SK-N-SH (cell line): ENCODE measurements at regions not wholly inside any gene's neighbourhood (a gene's known extent, or its start where the extent isn't known, plus 50 kb on each side); places are given as distances from the start of the nearest gene placed in this dataset.

Experiments used
- CTCF ChIA-PET: fragments of 300-600, 350-600 bp; formaldehyde crosslinking; extraction: SDS; loops from one replicate; lab custom pipeline; 2021; lab: Yijun Ruan, JAX
- POLR2A ChIA-PET: fragments of 350-600 bp; sonication (Branson Sonifier 250); formaldehyde crosslinking; extraction: SDS; loops from one replicate; lab custom pipeline; 2020; ENCODE audit warnings: antibody characterized with exemption, inconsistent platforms; lab: Yijun Ruan, JAX
- DNase-seq: peaks from one replicate; pipeline ENCODE4 v3.0.0; 2012
- H2AFZ ChIP-seq: fragments of 200-600 bp; sonication (generic); 2 replicates; pipeline ENCODE4 v1.8.1; 2016; ENCODE audit warnings: antibody characterized with exemption, mild to moderate bottlenecking, low read depth
- H3F3A ChIP-seq: fragments of 200-600 bp; sonication (generic); replicated peaks from 2 replicates; pipeline ENCODE3; 2016; ENCODE audit warnings: antibody characterized with exemption, mild to moderate bottlenecking; ENCODE audit not compliant: insufficient read depth
- H3K27ac ChIP-seq, 2 experiments: fragments of 200-500 bp in 1 of 2; fragments of 200-600 bp in 1 of 2; sonication (Bioruptor generic) in 1 of 2; sonication (generic), shearing (Covaris generic) in 1 of 2; 2 replicates each; pipeline versions ENCODE4 v1.5.1 to v1.6.1; 2014 to 2016; ENCODE audit warnings: low read depth in 2 of 2, inconsistent platforms in 1 of 2, low read length in 1 of 2, mild to moderate bottlenecking in 1 of 2, mixed read lengths in 1 of 2
- H3K27me3 ChIP-seq: fragments of 200-600 bp; sonication (generic), shearing (Covaris generic); 2 replicates; pipeline ENCODE4 v1.6.1; 2016; ENCODE audit warnings: mixed run types; ENCODE audit not compliant: insufficient read depth
- H3K36me3 ChIP-seq, 2 experiments: fragments of 200-500 bp in 1 of 2; fragments of 200-600 bp in 1 of 2; sonication (Bioruptor generic) in 1 of 2; sonication (generic) in 1 of 2; replicated peaks in 1 of 2; 2 replicates each; pipeline versions ENCODE3 to v1.5.1; 2014 to 2016; ENCODE audit warnings: low read length in 1 of 2, mild to moderate bottlenecking in 1 of 2; ENCODE audit not compliant: insufficient read depth in 2 of 2, control insufficient read depth in 1 of 2
- H3K4me1 ChIP-seq, 2 experiments: fragments of 200-500 bp in 1 of 2; fragments of 200-600 bp in 1 of 2; sonication (Bioruptor generic) in 1 of 2; sonication (generic), shearing (Covaris generic) in 1 of 2; 2 replicates each; pipeline versions ENCODE4 v1.5.1 to v1.6.1; 2014 to 2016; ENCODE audit warnings: low read depth in 1 of 2, low read length in 1 of 2, mixed run types in 1 of 2; ENCODE audit not compliant: insufficient read depth in 2 of 2, control insufficient read depth in 1 of 2
- H3K4me2 ChIP-seq: fragments of 200-600 bp; sonication (generic), shearing (Covaris generic); 2 replicates; pipeline ENCODE4 v1.6.1; 2017; ENCODE audit warnings: mixed run types
- H3K4me3 ChIP-seq, 2 experiments: fragments of 200-500 bp in 1 of 2; fragments of 200-600 bp in 1 of 2; sonication (Bioruptor generic) in 1 of 2; sonication (generic), shearing (Covaris generic) in 1 of 2; 2 replicates each; pipeline versions ENCODE4 v1.5.1 to v1.8.1; 2014 to 2016; ENCODE audit warnings: low read depth in 2 of 2, inconsistent platforms in 1 of 2, low read length in 1 of 2, mild to moderate bottlenecking in 1 of 2, mixed read lengths in 1 of 2, moderate library complexity in 1 of 2
- H3K79me2 ChIP-seq: fragments of 200-600 bp; sonication (generic); 2 replicates; pipeline ENCODE4 v1.8.1; 2017; ENCODE audit warnings: mild to moderate bottlenecking; ENCODE audit not compliant: insufficient read depth
- H3K9ac ChIP-seq: fragments of 200-600 bp; sonication (generic); 2 replicates; pipeline ENCODE4 v1.6.1; 2017; ENCODE audit warnings: mixed run types
- H3K9me2 ChIP-seq: fragments of 200-600 bp; sonication (generic); 2 replicates; pipeline ENCODE4 v1.6.1; 2017; ENCODE audit warnings: mixed run types
- H3K9me3 ChIP-seq: fragments of 200-600 bp; sonication (generic); 2 replicates; pipeline ENCODE4 v1.6.1; 2017; ENCODE audit warnings: mixed run types, mild to moderate bottlenecking, moderate library complexity
- H4K20me1 ChIP-seq: fragments of 200-600 bp; sonication (generic); 2 replicates; pipeline ENCODE4 v1.6.1; 2017; ENCODE audit warnings: mild to moderate bottlenecking, mixed run types; ENCODE audit not compliant: insufficient read depth
- CHD2 ChIP-seq: fragments of 150-350 bp; IDR thresholded peaks from 2 replicates; pipeline ENCODE4 v1.6.1; 2018; ENCODE audit warnings: low read length; ENCODE audit not compliant: partially characterized antibody
- FOXM1 ChIP-seq: IDR thresholded peaks from 2 replicates; pipeline ENCODE4 v1.4.0; 2012; ENCODE audit warnings: low read depth, mild to moderate bottlenecking
- GABPA ChIP-seq: IDR thresholded peaks from 2 replicates; pipeline ENCODE4 v1.4.0; 2012; ENCODE audit warnings: low read depth, mild to moderate bottlenecking
- GATA2 ChIP-seq: sonication (generic); formaldehyde crosslinking; IDR thresholded peaks from 2 replicates; pipeline ENCODE4 v1.5.0; 2020; ENCODE audit warnings: mild to moderate bottlenecking, missing genetic modification reagents
- JUND ChIP-seq: IDR thresholded peaks from 2 replicates; pipeline ENCODE4 v1.4.0; 2012
- MXI1 ChIP-seq: IDR thresholded peaks from 2 replicates; pipeline ENCODE4 v1.6.1; 2012; ENCODE audit warnings: mild to moderate bottlenecking, low read depth, low read length, improper control_type of control experiment
- NFIC ChIP-seq: IDR thresholded peaks from 2 replicates; pipeline ENCODE4 v1.4.0; 2012; ENCODE audit warnings: borderline replicate concordance
- POLR2AphosphoS5 ChIP-seq: IDR thresholded peaks from 2 replicates; pipeline ENCODE4 v1.6.1; 2012; ENCODE audit warnings: low read depth, low read length
- RCOR1 ChIP-seq: fragments of 150-350 bp; IDR thresholded peaks from 2 replicates; pipeline ENCODE4 v1.6.1; 2017; ENCODE audit warnings: antibody characterized with exemption, low read length
- RFX5 ChIP-seq: IDR thresholded peaks from 2 replicates; pipeline ENCODE4 v1.6.1; 2012; ENCODE audit warnings: mild to moderate bottlenecking, improper control_type of control experiment, low read length
- RXRA ChIP-seq: IDR thresholded peaks from 2 replicates; pipeline ENCODE4 v1.4.0; 2012; ENCODE audit warnings: low read depth, mild to moderate bottlenecking, borderline replicate concordance
- SIN3A ChIP-seq: IDR thresholded peaks from 2 replicates; pipeline ENCODE4 v1.6.1; 2012; ENCODE audit warnings: low read depth, mild to moderate bottlenecking, low read length, moderate library complexity, borderline replicate concordance
- TAF1 ChIP-seq: IDR thresholded peaks from 2 replicates; pipeline ENCODE4 v1.6.1; 2012; ENCODE audit warnings: low read depth, mild to moderate bottlenecking, low read length, moderate library complexity, borderline replicate concordance
- TCF12 ChIP-seq: IDR thresholded peaks from 2 replicates; pipeline ENCODE4 v1.4.0; 2012
- TEAD4 ChIP-seq: IDR thresholded peaks from 2 replicates; pipeline ENCODE4 v1.4.0; 2012; ENCODE audit warnings: mild to moderate bottlenecking, borderline replicate concordance; ENCODE audit not compliant: insufficient read depth
- YY1 ChIP-seq: IDR thresholded peaks from 2 replicates; pipeline ENCODE4 v1.4.0; 2012; ENCODE audit warnings: low read depth, mild to moderate bottlenecking
- WGBS: methylation state at CpG from one replicate; pipeline ENCODE4 v1.1.6; 2017; ENCODE audit warnings: low lambda C conversion rate; 5-methylcytosine and 5-hydroxymethylcytosine counted together
- TF ChIP-seq, protein P1 (sequence below): IDR thresholded peaks from 2 replicates; pipeline ENCODE4; 2012
- TF ChIP-seq, protein P2 (sequence below): IDR thresholded peaks from 2 replicates; pipeline ENCODE4 v1.4.0; 2012; ENCODE audit warnings: low read depth, borderline replicate concordance
- TF ChIP-seq, protein P3 (sequence below): IDR thresholded peaks from 2 replicates; pipeline ENCODE4 v1.4.0; 2012; ENCODE audit warnings: low read depth

DNA sequence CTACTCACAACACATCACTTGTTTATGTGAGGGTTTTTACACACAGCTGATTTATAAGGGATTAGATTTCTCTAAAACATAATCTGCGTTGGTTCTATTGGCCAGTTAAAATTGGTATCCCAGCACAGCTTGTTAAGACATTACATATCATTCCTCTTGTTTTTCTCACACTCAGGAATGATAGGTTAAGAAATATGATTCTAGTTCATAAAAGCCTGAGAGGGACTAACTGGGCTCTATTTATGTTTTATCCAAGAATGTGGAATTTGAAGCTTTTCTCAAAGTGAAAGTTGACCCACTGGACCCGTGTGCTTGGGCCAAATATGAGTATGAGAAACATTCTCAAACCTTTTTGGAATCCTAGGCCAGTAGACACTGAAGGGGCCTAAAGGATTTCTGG, 117.3 kb downstream of the TMEM170B start (continued):
- TF ChIP-seq RFX5 (no peak), POLR2AphosphoS5 (no peak), GATA2 (CRISPR knock-in tag) (no peak), RXRA (no peak), RCOR1 (no peak), JUND (no peak)
- TF ChIP-seq, protein P1, sequence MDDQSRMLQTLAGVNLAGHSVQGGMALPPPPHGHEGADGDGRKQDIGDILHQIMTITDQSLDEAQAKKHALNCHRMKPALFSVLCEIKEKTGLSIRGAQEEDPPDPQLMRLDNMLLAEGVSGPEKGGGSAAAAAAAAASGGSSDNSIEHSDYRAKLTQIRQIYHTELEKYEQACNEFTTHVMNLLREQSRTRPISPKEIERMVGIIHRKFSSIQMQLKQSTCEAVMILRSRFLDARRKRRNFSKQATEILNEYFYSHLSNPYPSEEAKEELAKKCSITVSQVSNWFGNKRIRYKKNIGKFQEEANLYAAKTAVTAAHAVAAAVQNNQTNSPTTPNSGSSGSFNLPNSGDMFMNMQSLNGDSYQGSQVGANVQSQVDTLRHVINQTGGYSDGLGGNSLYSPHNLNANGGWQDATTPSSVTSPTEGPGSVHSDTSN: no peak

DNA sequence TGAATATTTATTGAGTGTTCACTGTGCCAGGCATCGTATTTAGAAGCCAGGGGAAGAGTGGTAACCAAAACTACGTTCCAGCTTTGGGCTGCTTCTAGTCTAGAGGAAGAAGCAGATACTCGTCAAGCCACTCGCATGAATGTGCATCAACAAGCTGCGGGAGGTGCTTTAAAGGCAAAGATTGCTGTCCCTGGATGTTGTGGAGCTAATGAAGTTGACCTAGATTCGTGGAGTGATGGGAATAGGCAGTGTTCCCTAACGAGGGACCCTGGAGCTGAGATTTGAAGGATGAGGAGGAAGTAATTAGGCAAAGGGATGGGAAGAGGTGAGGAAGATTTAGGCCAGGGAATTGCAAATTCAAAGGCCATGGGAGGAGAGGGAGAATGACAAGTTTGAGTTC, 118.9 kb downstream of the TMEM170B start:
- H2AFZ ChIP-seq: no peak overlapping the region
- H3K27ac ChIP-seq: no peak overlapping the region
- H3K79me2 ChIP-seq: no peaks in the 10 kb centered on the region
- DNase-seq: no peak
- no peak overlapping the region for H3K4me3 ChIP-seq
- no peak overlapping the region for H3K4me2 ChIP-seq
- 88% methylated on average over 7 of the region's 7 CpGs for WGBS
- H3K4me1 ChIP-seq: peaks cover 2 to 28% of the 10 kb centered on the region in 2 experiments; a peak in 2 of 4 replicates
- TF ChIP-seq JUND (no peak), FOXM1 (no peak), SIN3A (no peak)
- CTCF ChIA-PET: interaction anchor here (0.6 to 6.0 kb wide), 52 partner anchors 10 to 1238 kb away, joined by 3 to 92 read pairs (median 4); partner anchors contain the start of gene EDN1
- no peaks in the 10 kb centered on the region for H3K36me3 ChIP-seq
- H4K20me1 ChIP-seq: no peaks in the 10 kb centered on the region
- POLR2A ChIA-PET: interaction anchor here (0.6 kb wide), 1 partner anchor 233 kb away, joined by 3 read pairs; no protein-coding TSS in a partner anchor
- no peak overlapping the region for H3K9ac ChIP-seq
- H3F3A ChIP-seq: peaks cover 14% of the 10 kb centered on the region
- H3K27me3 ChIP-seq: no peaks in the 10 kb centered on the region
- H3K9me3 ChIP-seq: no peaks in the 10 kb centered on the region
- no peaks in the 10 kb centered on the region for H3K9me2 ChIP-seq

DNA sequence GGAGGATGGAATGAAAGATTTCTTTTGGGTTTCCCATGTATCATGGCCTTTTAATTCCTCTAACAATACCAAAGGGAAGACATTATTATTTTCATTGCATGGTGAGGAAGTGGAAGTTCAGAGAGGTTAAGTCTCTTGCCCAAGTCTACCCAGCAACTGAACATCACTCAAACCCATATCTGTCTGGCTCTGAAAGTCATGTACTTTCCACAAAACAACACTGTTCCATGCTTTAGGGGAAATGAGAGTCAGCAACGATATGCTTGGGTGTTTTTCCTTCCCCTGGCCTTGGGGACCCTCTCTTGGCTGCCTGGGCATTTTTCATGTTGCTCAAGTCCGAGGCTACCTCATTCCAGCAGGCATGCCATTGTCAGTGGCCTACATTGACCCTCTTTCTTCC, 118.8 kb downstream of the ADTRP start:
- Histone ChIP-seq H3K27me3 (no peaks in the 10 kb centered on the region), H3F3A (peaks cover 4% of the 10 kb centered on the region), H3K9me3 (no peaks in the 10 kb centered on the region), H3K4me2 (no peak overlapping the region), H2AFZ (no peak overlapping the region), H4K20me1 (no peaks in the 10 kb centered on the region)
- CTCF ChIA-PET: interaction anchor here (0.7 to 4.5 kb wide), 2 partner anchors 574 to 942 kb away, joined by 3 to 22 read pairs; no protein-coding TSS in a partner anchor
- 55% methylated on average over 2 of the region's 2 CpGs for WGBS
- TF ChIP-seq CHD2: no peak
- no peak for TF ChIP-seq TAF1
- TF ChIP-seq NFIC: no peak
- TF ChIP-seq RCOR1: no peak
- no peak for TF ChIP-seq MXI1
- no peak for TF ChIP-seq GABPA
- no peak for TF ChIP-seq JUND
- TF ChIP-seq GATA2 (CRISPR knock-in tag): no peak
- TF ChIP-seq YY1: no peak
- TF ChIP-seq, protein P2, sequence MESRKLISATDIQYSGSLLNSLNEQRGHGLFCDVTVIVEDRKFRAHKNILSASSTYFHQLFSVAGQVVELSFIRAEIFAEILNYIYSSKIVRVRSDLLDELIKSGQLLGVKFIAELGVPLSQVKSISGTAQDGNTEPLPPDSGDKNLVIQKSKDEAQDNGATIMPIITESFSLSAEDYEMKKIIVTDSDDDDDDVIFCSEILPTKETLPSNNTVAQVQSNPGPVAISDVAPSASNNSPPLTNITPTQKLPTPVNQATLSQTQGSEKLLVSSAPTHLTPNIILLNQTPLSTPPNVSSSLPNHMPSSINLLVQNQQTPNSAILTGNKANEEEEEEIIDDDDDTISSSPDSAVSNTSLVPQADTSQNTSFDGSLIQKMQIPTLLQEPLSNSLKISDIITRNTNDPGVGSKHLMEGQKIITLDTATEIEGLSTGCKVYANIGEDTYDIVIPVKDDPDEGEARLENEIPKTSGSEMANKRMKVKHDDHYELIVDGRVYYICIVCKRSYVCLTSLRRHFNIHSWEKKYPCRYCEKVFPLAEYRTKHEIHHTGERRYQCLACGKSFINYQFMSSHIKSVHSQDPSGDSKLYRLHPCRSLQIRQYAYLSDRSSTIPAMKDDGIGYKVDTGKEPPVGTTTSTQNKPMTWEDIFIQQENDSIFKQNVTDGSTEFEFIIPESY: no peak
- no peak for TF ChIP-seq TCF12
- no peak for TF ChIP-seq TEAD4
- TF ChIP-seq, protein P3, sequence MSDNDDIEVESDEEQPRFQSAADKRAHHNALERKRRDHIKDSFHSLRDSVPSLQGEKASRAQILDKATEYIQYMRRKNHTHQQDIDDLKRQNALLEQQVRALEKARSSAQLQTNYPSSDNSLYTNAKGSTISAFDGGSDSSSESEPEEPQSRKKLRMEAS: no peak
- TF ChIP-seq, all 33 proteins: peak for 0
- no peaks in the 10 kb centered on the region for H3K36me3 ChIP-seq
- no peaks in the 10 kb centered on the region for H3K9me2 ChIP-seq
- no peak for DNase-seq
- H3K9ac ChIP-seq: no peak overlapping the region
- H3K4me3 ChIP-seq: no peak overlapping the region
- peaks cover 2 to 10% of the 10 kb centered on the region in 2 experiments; a peak in 1 of 4 replicates for H3K4me1 ChIP-seq
- H3K27ac ChIP-seq: no peak overlapping the region
- POLR2A ChIA-PET: no interaction called here
- H3K79me2 ChIP-seq: no peaks in the 10 kb centered on the region
